SK-N-SH treated with all-trans-retinoic acid at 6 μM for 48 hours (cell line): ENCODE measurements at regions not wholly inside any gene's neighbourhood (a gene's known extent, or its start where the extent isn't known, plus 50 kb on each side); places are given as distances from the start of the nearest gene placed in this dataset.

Experiments
- ESRRG ChIP-seq: fragments of 250-450 bp; sonication (Bioruptor Pico); IDR thresholded peaks from 2 replicates; pipeline ENCODE4 v1.6.1; 2021; ENCODE audit warnings: mild to moderate bottlenecking
- TF ChIP-seq, protein P1 (sequence below): fragments of 250-450 bp; sonication (Bioruptor Pico); IDR thresholded peaks from 2 replicates; pipeline ENCODE4 v1.8.0; 2020; ENCODE audit warnings: mild to moderate bottlenecking, moderate library complexity, borderline replicate concordance

GRCh38 chr2:898319-898718 lies 52.3 kb upstream of the SNTG2 start:
- TF ChIP-seq ESRRG (CRISPR knock-in tag), result no peak
- TF ChIP-seq, protein P1, sequence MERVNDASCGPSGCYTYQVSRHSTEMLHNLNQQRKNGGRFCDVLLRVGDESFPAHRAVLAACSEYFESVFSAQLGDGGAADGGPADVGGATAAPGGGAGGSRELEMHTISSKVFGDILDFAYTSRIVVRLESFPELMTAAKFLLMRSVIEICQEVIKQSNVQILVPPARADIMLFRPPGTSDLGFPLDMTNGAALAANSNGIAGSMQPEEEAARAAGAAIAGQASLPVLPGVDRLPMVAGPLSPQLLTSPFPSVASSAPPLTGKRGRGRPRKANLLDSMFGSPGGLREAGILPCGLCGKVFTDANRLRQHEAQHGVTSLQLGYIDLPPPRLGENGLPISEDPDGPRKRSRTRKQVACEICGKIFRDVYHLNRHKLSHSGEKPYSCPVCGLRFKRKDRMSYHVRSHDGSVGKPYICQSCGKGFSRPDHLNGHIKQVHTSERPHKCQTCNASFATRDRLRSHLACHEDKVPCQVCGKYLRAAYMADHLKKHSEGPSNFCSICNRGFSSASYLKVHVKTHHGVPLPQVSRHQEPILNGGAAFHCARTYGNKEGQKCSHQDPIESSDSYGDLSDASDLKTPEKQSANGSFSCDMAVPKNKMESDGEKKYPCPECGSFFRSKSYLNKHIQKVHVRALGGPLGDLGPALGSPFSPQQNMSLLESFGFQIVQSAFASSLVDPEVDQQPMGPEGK, result no peak
